ENCODE measurements at regions not wholly inside any gene's neighbourhood (a gene's known extent, or its start where the extent isn't known, plus 50 kb on each side); places are given as distances from the start of the nearest gene placed in this dataset.

GRCh38 chr13:38636761-38637160, 50.1 kb upstream of the FREM2 start:
- no peak for TF ChIP-seq CTCF (IDR thresholded peaks at IDR 0.05)
- intact Hi-C loops (cut with DNase I): no loop called here
- no peak for DNase-seq
- H3K4me3 ChIP-seq: no peak overlapping the region
- H3K27ac ChIP-seq: no peak overlapping the region
- ATAC-seq: peak; percentile 79
- no peaks in the 10 kb centered on the region for H3K36me3 ChIP-seq
- no peaks in the 10 kb centered on the region for H3K9me3 ChIP-seq
- H3K4me1 ChIP-seq: no peaks in the 10 kb centered on the region
- no peaks in the 10 kb centered on the region for H3K27me3 ChIP-seq
